Testis (tissue), 2 donors: ENCODE measurements at regions not wholly inside any gene's neighbourhood (a gene's known extent, or its start where the extent isn't known, plus 50 kb on each side); places are given as distances from the start of the nearest gene placed in this dataset.

ENCODE experiments used
- POLR2A ChIP-seq: fragments of 450-650 bp; IDR thresholded peaks from one replicate; pipeline ENCODE4 v1.6.1; 2017; ENCODE audit warnings: antibody characterized with exemption, mild to moderate bottlenecking, moderate library complexity
- TF ChIP-seq, protein P1 (sequence below), 3 experiments: fragments of 450-650 bp in 2 of 3; fragments of 200-600 bp in 1 of 3; sonication (generic) in 1 of 3; IDR thresholded peaks; one replicate each; pipeline ENCODE4 v1.5.1; 2016 to 2019; ENCODE audit warnings: antibody characterized with exemption in 3 of 3, mild to moderate bottlenecking in 2 of 3, moderate library complexity in 1 of 3

DNA sequence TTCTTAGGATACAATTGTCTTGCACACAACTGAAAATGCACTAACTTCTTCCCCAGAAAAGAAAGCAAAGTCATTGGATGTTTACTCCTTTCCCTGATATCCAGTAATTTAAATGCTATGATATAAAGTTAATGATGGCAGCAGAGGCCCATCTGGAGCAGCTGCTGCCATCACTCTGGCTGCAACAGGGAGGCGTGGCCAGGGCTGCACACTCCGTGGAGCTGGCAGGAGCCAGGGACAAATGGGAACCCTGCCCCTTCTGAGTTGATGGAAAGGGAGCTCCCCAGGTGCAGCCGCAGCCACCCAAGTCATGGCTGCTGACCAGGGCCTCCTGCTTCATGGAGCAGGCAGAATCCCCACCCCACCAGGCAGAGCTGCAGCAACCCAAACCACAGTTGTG lies 72.6 kb upstream of the ALDH1A3 start:
- TF ChIP-seq, protein P1, sequence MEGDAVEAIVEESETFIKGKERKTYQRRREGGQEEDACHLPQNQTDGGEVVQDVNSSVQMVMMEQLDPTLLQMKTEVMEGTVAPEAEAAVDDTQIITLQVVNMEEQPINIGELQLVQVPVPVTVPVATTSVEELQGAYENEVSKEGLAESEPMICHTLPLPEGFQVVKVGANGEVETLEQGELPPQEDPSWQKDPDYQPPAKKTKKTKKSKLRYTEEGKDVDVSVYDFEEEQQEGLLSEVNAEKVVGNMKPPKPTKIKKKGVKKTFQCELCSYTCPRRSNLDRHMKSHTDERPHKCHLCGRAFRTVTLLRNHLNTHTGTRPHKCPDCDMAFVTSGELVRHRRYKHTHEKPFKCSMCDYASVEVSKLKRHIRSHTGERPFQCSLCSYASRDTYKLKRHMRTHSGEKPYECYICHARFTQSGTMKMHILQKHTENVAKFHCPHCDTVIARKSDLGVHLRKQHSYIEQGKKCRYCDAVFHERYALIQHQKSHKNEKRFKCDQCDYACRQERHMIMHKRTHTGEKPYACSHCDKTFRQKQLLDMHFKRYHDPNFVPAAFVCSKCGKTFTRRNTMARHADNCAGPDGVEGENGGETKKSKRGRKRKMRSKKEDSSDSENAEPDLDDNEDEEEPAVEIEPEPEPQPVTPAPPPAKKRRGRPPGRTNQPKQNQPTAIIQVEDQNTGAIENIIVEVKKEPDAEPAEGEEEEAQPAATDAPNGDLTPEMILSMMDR (IDR thresholded peaks at IDR 0.05), result no peak
- TF ChIP-seq POLR2A, result no peak
